Adrenal gland (tissue), 9 donors: ENCODE measurements at regions not wholly inside any gene's neighbourhood (a gene's known extent, or its start where the extent isn't known, plus 50 kb on each side); places are given as distances from the start of the nearest gene placed in this dataset.

Experiments
- DNase-seq, 7 donors: peaks; one replicate each; pipeline ENCODE4 v3.0.0-alpha.2; 2019 to 2020
- H3K27ac ChIP-seq, 5 donors: fragments of 200-600 bp; sonication (generic) in 4 of 5; 1 replicate in 3 of 5; 2 replicates in 2 of 5; pipeline versions ENCODE4 v1.5.1 to v1.8.0; 2016 to 2020; ENCODE audit warnings: mild to moderate bottlenecking in 1 of 5
- H3K27me3 ChIP-seq: fragments of 200-600 bp; 2 replicates; pipeline ENCODE4 v1.8.0; 2021
- H3K36me3 ChIP-seq, 2 donors: fragments of 200-600 bp; replicated peaks in 1 of 2; 1 replicate in 1 of 2; 2 replicates in 1 of 2; pipeline versions ENCODE4 v1.5.1 to v1.8.0; 2018 to 2022
- H3K4me1 ChIP-seq, 2 donors: fragments of 200-600 bp; replicated peaks in 1 of 2; 1 replicate in 1 of 2; 2 replicates in 1 of 2; pipeline versions ENCODE4 v1.5.1 to v1.8.0; 2018 to 2021
- H3K4me3 ChIP-seq, 4 donors: fragments of 200-600 bp; sonication (generic) in 3 of 4; one replicate each; pipeline ENCODE4 v1.5.1; 2016 to 2018
- H3K9me3 ChIP-seq, 3 donors: fragments of 200-600 bp; sonication (generic) in 1 of 3; replicated peaks in 1 of 3; 1 replicate in 2 of 3; 2 replicates in 1 of 3; pipeline versions ENCODE4 v1.5.1 to v1.8.0; 2016 to 2021
- POLR2A ChIP-seq, 2 donors: fragments of 450-650 bp; IDR thresholded peaks; one replicate each; pipeline ENCODE4 v1.6.1; 2017; ENCODE audit warnings: antibody characterized with exemption in 2 of 2, mild to moderate bottlenecking in 2 of 2, moderate library complexity in 1 of 2
- WGBS, 4 donors: extraction: QIAGEN DNeasy Blood & Tissue Kit in 2 of 4; methylation state at CpG; one replicate each; pipeline versions ENCODE4 v1.1.5 to v1.1.7; 2013 to 2017; 5-methylcytosine and 5-hydroxymethylcytosine counted together
- intact Hi-C, 2 donors: fragments of 100-400 bp; cut with DNase I; formaldehyde crosslinking; loops; one replicate each; pipeline versions ENCODE4 v1.14.1 to v1.15.0; 2022 to 2023
- TF ChIP-seq, protein P1 (sequence below), 6 experiments: fragments of 450-650 bp in 4 of 6; fragments of 200-600 bp in 2 of 6; sonication (generic) in 1 of 6; IDR thresholded peaks; 1 replicate in 5 of 6; 2 replicates in 1 of 6; pipeline versions ENCODE4 v1.5.1 to v1.8.0; 2016 to 2021; ENCODE audit warnings: antibody characterized with exemption in 6 of 6, mild to moderate bottlenecking in 2 of 6, moderate library complexity in 1 of 6
- donor health status: healthy with polysubstance abuse.
- donor health status: Bipolar disorder and iron deficiency.
- donor health status: DM: yes; HTN: yes; CAD: no.
- donor health status: DM: no; HTN: no; CAD: no.
- donor health status: DM: no; HTN: no; CAD: no.

GRCh38 chr3:106466881-106467280 is 598.1 kb upstream of the CBLB start:
- WGBS, 4 donors = 94 to 100% (median 97%) methylated on average over 2 of the region's 2 CpGs
- Histone ChIP-seq H3K9me3 (peaks cover 0 to 6% (median 0%) of the 10 kb centered on the region in 3 donors), H3K27ac (no peak overlapping the region), H3K4me3 (no peak overlapping the region), H3K36me3 (no peaks in the 10 kb centered on the region), H3K27me3 (no peaks in the 10 kb centered on the region), H3K4me1 (no peaks in the 10 kb centered on the region)
- DNase-seq = no peak
- TF ChIP-seq POLR2A (IDR thresholded peaks at IDR 0.05) = no peak
- TF ChIP-seq, protein P1, sequence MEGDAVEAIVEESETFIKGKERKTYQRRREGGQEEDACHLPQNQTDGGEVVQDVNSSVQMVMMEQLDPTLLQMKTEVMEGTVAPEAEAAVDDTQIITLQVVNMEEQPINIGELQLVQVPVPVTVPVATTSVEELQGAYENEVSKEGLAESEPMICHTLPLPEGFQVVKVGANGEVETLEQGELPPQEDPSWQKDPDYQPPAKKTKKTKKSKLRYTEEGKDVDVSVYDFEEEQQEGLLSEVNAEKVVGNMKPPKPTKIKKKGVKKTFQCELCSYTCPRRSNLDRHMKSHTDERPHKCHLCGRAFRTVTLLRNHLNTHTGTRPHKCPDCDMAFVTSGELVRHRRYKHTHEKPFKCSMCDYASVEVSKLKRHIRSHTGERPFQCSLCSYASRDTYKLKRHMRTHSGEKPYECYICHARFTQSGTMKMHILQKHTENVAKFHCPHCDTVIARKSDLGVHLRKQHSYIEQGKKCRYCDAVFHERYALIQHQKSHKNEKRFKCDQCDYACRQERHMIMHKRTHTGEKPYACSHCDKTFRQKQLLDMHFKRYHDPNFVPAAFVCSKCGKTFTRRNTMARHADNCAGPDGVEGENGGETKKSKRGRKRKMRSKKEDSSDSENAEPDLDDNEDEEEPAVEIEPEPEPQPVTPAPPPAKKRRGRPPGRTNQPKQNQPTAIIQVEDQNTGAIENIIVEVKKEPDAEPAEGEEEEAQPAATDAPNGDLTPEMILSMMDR (IDR thresholded peaks at IDR 0.05) = no peak
- intact Hi-C loops = no loop called here

- no peaks in the 10 kb centered on the region for H3K4me1 ChIP-seq
- H3K4me3 ChIP-seq = no peak overlapping the region
- DNase-seq = no peak
- WGBS, 4 donors = 86 to 91% (median 90%) methylated on average over 7 of the region's 7 CpGs
- no peak for TF ChIP-seq POLR2A (IDR thresholded peaks at IDR 0.05)
- TF ChIP-seq, protein P1 (IDR thresholded peaks at IDR 0.05) = no peak
- no peaks in the 10 kb centered on the region for H3K27me3 ChIP-seq
- intact Hi-C loops = no loop called here
- H3K9me3 ChIP-seq = no peaks in the 10 kb centered on the region
- H3K36me3 ChIP-seq = no peaks in the 10 kb centered on the region
- no peak overlapping the region for H3K27ac ChIP-seq
Observed at GRCh38 chr3:106473576-106474475, 605.0 kb upstream of the CBLB start.

DNA sequence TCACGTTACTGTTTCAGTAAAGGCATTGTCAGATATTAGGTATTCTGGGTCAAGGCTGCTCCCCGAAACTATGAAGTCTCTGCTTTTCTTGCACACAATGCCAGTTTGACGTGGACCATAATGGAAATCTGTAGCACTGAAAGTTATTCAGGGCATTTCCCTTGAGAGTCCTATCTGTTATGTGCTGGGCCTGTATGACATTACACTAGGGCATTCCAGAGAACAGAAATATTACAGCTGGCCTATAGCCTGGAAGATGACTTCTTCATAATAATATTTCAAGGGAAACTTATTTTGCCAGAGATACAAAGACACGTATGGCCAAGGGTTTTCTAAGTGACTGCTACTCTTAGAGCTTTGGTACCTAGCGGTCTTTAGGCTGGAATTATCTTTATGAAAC is 613.6 kb upstream of the CBLB start:
- WGBS, 4 donors = 74 to 80% (median 76%) methylated on average over 5 of the region's 5 CpGs

GRCh38 chr3:106485217-106485616 is 616.4 kb upstream of the CBLB start:
- Histone ChIP-seq H3K36me3 (no peaks in the 10 kb centered on the region), H3K9me3 (no peaks in the 10 kb centered on the region), H3K4me1 (no peaks in the 10 kb centered on the region), H3K27me3 (no peaks in the 10 kb centered on the region), H3K4me3 (no peak overlapping the region), H3K27ac (no peak overlapping the region)
- no peak for DNase-seq
- no peak for TF ChIP-seq POLR2A (IDR thresholded peaks at IDR 0.05)
- TF ChIP-seq, protein P1 (IDR thresholded peaks at IDR 0.05) = no peak
- intact Hi-C loops = no loop called here

More for the DNA sequence above, 613.6 kb upstream of the CBLB start:
- no peaks in the 10 kb centered on the region for H3K4me1 ChIP-seq
- H3K9me3 ChIP-seq = no peaks in the 10 kb centered on the region
- no peaks in the 10 kb centered on the region for H3K36me3 ChIP-seq
- H3K27ac ChIP-seq = no peak overlapping the region
- intact Hi-C loops = no loop called here
- no peak overlapping the region for H3K4me3 ChIP-seq
- no peak for DNase-seq
- no peaks in the 10 kb centered on the region for H3K27me3 ChIP-seq
- TF ChIP-seq POLR2A (IDR thresholded peaks at IDR 0.05) = no peak
- TF ChIP-seq, protein P1 (IDR thresholded peaks at IDR 0.05) = no peak
